ENCODE measurements at regions not wholly inside any gene's neighbourhood (a gene's known extent, or its start where the extent isn't known, plus 50 kb on each side); places are given as distances from the start of the nearest gene placed in this dataset.
"Not testable (repeated sequence)": the region's sequence is repeated elsewhere in the genome, so short reads cannot be mapped to it uniquely, and the experiment has no call there.

- no peak for FAIRE-seq
Observed at GRCh38 chr3:166435469-166436057, 598.3 kb upstream of the BCHE start.

- no peak for FAIRE-seq
Observed at GRCh38 chr3:166433060-166433459, 595.8 kb upstream of the BCHE start.

- no peak for FAIRE-seq
Observed at GRCh38 chr3:166425900-166426611, 588.8 kb upstream of the BCHE start.

- FAIRE-seq: no peak
Observed at GRCh38 chr3:166425021-166425420, 587.8 kb upstream of the BCHE start.

GRCh38 chr3:166423824-166424513 lies 586.7 kb upstream of the BCHE start:
- not testable (repeated sequence) for FAIRE-seq

GRCh38 chr3:166422556-166422955 lies 585.3 kb upstream of the BCHE start:
- FAIRE-seq: no peak

- no peak for FAIRE-seq
Observed at GRCh38 chr3:166420071-166420470, 582.8 kb upstream of the BCHE start.

- no peak for FAIRE-seq
Observed at GRCh38 chr3:166405896-166406295, 568.7 kb upstream of the BCHE start.

GRCh38 chr3:166405465-166405864 lies 568.2 kb upstream of the BCHE start:
- FAIRE-seq: no peak

- FAIRE-seq: no peak
Observed at GRCh38 chr3:166390303-166390702, 553.1 kb upstream of the BCHE start.

GRCh38 chr3:166388321-166388720 lies 551.1 kb upstream of the BCHE start:
- no peak for FAIRE-seq

- FAIRE-seq: no peak
Observed at GRCh38 chr3:166372571-166373106, 535.4 kb upstream of the BCHE start.

- FAIRE-seq: no peak
Observed at GRCh38 chr3:166367947-166368533, 530.8 kb upstream of the BCHE start.

- FAIRE-seq: no peak
Observed at GRCh38 chr3:166362698-166363097, 525.5 kb upstream of the BCHE start.

GRCh38 chr3:166360720-166361119 lies 523.5 kb upstream of the BCHE start:
- no peak for FAIRE-seq

GRCh38 chr3:166351461-166351860 lies 514.2 kb upstream of the BCHE start:
- no peak for FAIRE-seq

- FAIRE-seq: no peak
Observed at GRCh38 chr3:166340604-166341266, 503.5 kb upstream of the BCHE start.

GRCh38 chr3:166324401-166324800 lies 487.2 kb upstream of the BCHE start:
- FAIRE-seq: no peak

GRCh38 chr3:166322391-166322790 lies 485.2 kb upstream of the BCHE start:
- FAIRE-seq: no peak

GRCh38 chr3:166307756-166308350 lies 470.6 kb upstream of the BCHE start:
- FAIRE-seq: no peak

- no peak for FAIRE-seq
Observed at GRCh38 chr3:166304584-166304983, 467.4 kb upstream of the BCHE start.

- no peak for FAIRE-seq
Observed at GRCh38 chr3:166303681-166304080, 466.5 kb upstream of the BCHE start.

- FAIRE-seq: no peak
Observed at GRCh38 chr3:166302331-166302730, 465.1 kb upstream of the BCHE start.

Measured in TTC549 (cell line).